Lung (tissue), 11 donors: ENCODE measurements at regions not wholly inside any gene's neighbourhood (a gene's known extent, or its start where the extent isn't known, plus 50 kb on each side); places are given as distances from the start of the nearest gene placed in this dataset.

Experiments
- ATAC-seq: fragments of 200-7000 bp; cut with Tn5 transposase; one replicate; pipeline ENCODE4 v1.9.1; 2020; ENCODE audit warnings: moderate number of reproducible peaks; ENCODE audit not compliant: insufficient read depth, low FRiP score
- DNase-seq, 3 donors: peaks; one replicate each; pipeline ENCODE4 v3.0.0-alpha.2; 2013 to 2017
- H3K27ac ChIP-seq, 2 donors: one replicate each; pipeline ENCODE4 v1.5.1; 2013; ENCODE audit warnings: mild to moderate bottlenecking in 2 of 2, moderate library complexity in 2 of 2, control low read depth in 1 of 2, inconsistent platforms in 1 of 2, low read depth in 1 of 2, low read length in 1 of 2
- H3K27me3 ChIP-seq, 3 donors: one replicate each; pipeline ENCODE4 v1.5.1; 2013; ENCODE audit warnings: low read length in 2 of 3; ENCODE audit not compliant: control insufficient read depth in 3 of 3, insufficient read depth in 3 of 3
- H3K36me3 ChIP-seq, 4 donors: one replicate each; pipeline ENCODE4 v1.5.1; 2013; ENCODE audit warnings: low read length in 4 of 4, mild to moderate bottlenecking in 1 of 4, moderate library complexity in 1 of 4; ENCODE audit not compliant: control insufficient read depth in 4 of 4, insufficient read depth in 4 of 4
- H3K4me1 ChIP-seq, 5 donors: one replicate each; pipeline ENCODE4 v1.5.1; 2013; ENCODE audit warnings: low read length in 5 of 5, mild to moderate bottlenecking in 2 of 5, moderate library complexity in 1 of 5; ENCODE audit not compliant: control insufficient read depth in 5 of 5, insufficient read depth in 5 of 5
- H3K4me3 ChIP-seq: one replicate; pipeline ENCODE4 v1.5.1; 2013; ENCODE audit warnings: mild to moderate bottlenecking, control low read depth, moderate library complexity
- H3K9ac ChIP-seq, 2 donors: one replicate each; pipeline ENCODE4 v1.5.1; 2013; ENCODE audit warnings: low read length in 2 of 2, control low read depth in 1 of 2; ENCODE audit not compliant: insufficient read depth in 1 of 2
- H3K9me3 ChIP-seq, 4 donors: one replicate each; pipeline ENCODE4 v1.5.1; 2013; ENCODE audit warnings: low read length in 3 of 4, mild to moderate bottlenecking in 1 of 4, moderate library complexity in 1 of 4; ENCODE audit not compliant: control insufficient read depth in 4 of 4, insufficient read depth in 3 of 4
- WGBS, 2 donors: extraction: QIAGEN DNeasy Blood & Tissue Kit; methylation state at CpG; one replicate each; pipeline ENCODE4 v1.1.7; 2013; 5-methylcytosine and 5-hydroxymethylcytosine counted together
- TF ChIP-seq, protein P1 (sequence below): IDR thresholded peaks from 2 replicates; pipeline ENCODE4 v1.5.1; 2012; ENCODE audit warnings: mild to moderate bottlenecking; ENCODE audit errors: control extremely low read depth, extremely low read depth
- donor health status: control.
- donor health status: control.
- donor health status: Bipolar disorder and iron deficiency.
- donor health status: healthy.
- donor health status: DM: yes; HTN: yes; CAD: no.

- Histone ChIP-seq H3K27ac (no peak overlapping the region), H3K9me3 (no peaks in the 10 kb centered on the region), H3K36me3 (no peaks in the 10 kb centered on the region), H3K4me3 (no peak overlapping the region), H3K4me1 (no peaks in the 10 kb centered on the region), H3K27me3 (no peaks in the 10 kb centered on the region), H3K9ac (no peak overlapping the region)
- ATAC-seq = no peak
- WGBS, 2 donors = 93 to 96% methylated on average over 3 of the region's 3 CpGs
- DNase-seq = no peak
- TF ChIP-seq, protein P1, sequence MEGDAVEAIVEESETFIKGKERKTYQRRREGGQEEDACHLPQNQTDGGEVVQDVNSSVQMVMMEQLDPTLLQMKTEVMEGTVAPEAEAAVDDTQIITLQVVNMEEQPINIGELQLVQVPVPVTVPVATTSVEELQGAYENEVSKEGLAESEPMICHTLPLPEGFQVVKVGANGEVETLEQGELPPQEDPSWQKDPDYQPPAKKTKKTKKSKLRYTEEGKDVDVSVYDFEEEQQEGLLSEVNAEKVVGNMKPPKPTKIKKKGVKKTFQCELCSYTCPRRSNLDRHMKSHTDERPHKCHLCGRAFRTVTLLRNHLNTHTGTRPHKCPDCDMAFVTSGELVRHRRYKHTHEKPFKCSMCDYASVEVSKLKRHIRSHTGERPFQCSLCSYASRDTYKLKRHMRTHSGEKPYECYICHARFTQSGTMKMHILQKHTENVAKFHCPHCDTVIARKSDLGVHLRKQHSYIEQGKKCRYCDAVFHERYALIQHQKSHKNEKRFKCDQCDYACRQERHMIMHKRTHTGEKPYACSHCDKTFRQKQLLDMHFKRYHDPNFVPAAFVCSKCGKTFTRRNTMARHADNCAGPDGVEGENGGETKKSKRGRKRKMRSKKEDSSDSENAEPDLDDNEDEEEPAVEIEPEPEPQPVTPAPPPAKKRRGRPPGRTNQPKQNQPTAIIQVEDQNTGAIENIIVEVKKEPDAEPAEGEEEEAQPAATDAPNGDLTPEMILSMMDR = no peak
These were observed 193.3 kb downstream of the RAMP3 start for GRCh38 chr7:45350896-45351295.

GRCh38 chr7:45358287-45358686 is 200.7 kb downstream of the RAMP3 start:
- no peak overlapping the region for H3K9ac ChIP-seq
- H3K27me3 ChIP-seq = no peaks in the 10 kb centered on the region
- 82 to 88% methylated on average over 3 of the region's 3 CpGs for WGBS, 2 donors
- no peak for ATAC-seq
- TF ChIP-seq, protein P1 = no peak
- H3K27ac ChIP-seq = no peak overlapping the region
- peaks cover 0 to 6% (median 0%) of the 10 kb centered on the region in 4 donors for H3K9me3 ChIP-seq
- no peak for DNase-seq
- no peaks in the 10 kb centered on the region for H3K36me3 ChIP-seq
- H3K4me3 ChIP-seq = no peak overlapping the region
- H3K4me1 ChIP-seq = no peaks in the 10 kb centered on the region

GRCh38 chr7:45359250-45359649 is 201.7 kb downstream of the RAMP3 start:
- Histone ChIP-seq H3K4me1 (no peaks in the 10 kb centered on the region), H3K27me3 (no peaks in the 10 kb centered on the region), H3K9me3 (peaks cover 0 to 6% (median 0%) of the 10 kb centered on the region in 4 donors), H3K9ac (no peak overlapping the region), H3K27ac (no peak overlapping the region), H3K4me3 (no peak overlapping the region), H3K36me3 (no peaks in the 10 kb centered on the region)
- TF ChIP-seq, protein P1 = no peak
- WGBS, 2 donors = 65 to 86% methylated on average over 1 of the region's 1 CpG
- DNase-seq (no peak), ATAC-seq (no peak)

- no peak overlapping the region for H3K9ac ChIP-seq
- 85 to 95% methylated on average over 4 of the region's 4 CpGs for WGBS, 2 donors
These were observed 202.2 kb downstream of the RAMP3 start for GRCh38 chr7:45359776-45360175.

More at GRCh38 chr7:45359776-45360175, 202.2 kb downstream of the RAMP3 start:
- DNase-seq = no peak
- no peaks in the 10 kb centered on the region for H3K36me3 ChIP-seq
- no peaks in the 10 kb centered on the region for H3K27me3 ChIP-seq
- ATAC-seq = no peak
- H3K4me3 ChIP-seq = no peak overlapping the region
- no peak overlapping the region for H3K27ac ChIP-seq
- TF ChIP-seq, protein P1 = no peak
- no peaks in the 10 kb centered on the region for H3K4me1 ChIP-seq
- H3K9me3 ChIP-seq = peaks cover 0 to 6% (median 0%) of the 10 kb centered on the region in 4 donors
